ENCODE measurements at regions not wholly inside any gene's neighbourhood (a gene's known extent, or its start where the extent isn't known, plus 50 kb on each side); places are given as distances from the start of the nearest gene placed in this dataset.
A peak's percentile ranks its signal among the peaks of the same experiment; 100 is the strongest.

- H3K36me3 Mint-ChIP-seq = no peaks in the 10 kb centered on the region
- peak overlapping the region; percentile 76 to 89 (median 82) for H3K4me3 Mint-ChIP-seq
- no peaks in the 10 kb centered on the region for H3K27me3 Mint-ChIP-seq
- H3K4me3 ChIP-seq (ENCODE audit: low read length) = peak overlapping the region; percentile 55
- ChIA-PET POLR2A (interaction anchor here (1.7 kb wide), 1 partner anchor 64 kb away, joined by 12 read pairs; the partner anchor contains the start of gene CD2AP), CTCF (interaction anchor here (0.7 to 3.4 kb wide), 10 partner anchors 9 to 374 kb away, joined by 3 to 25 read pairs (median 7); partner anchors contain the start of genes CD2AP and OPN5)
- H3K9me3 ChIP-seq (ENCODE audit: low read length) = no peaks in the 10 kb centered on the region
- H3K27ac Mint-ChIP-seq = peak overlapping the region in 7 of 8 donors; percentile 1 to 82 (median 50)
- no peaks in the 10 kb centered on the region for H3K9me3 Mint-ChIP-seq
- peaks cover 18 to 21% (median 20%) of the 10 kb centered on the region in 3 donors for H3K4me1 Mint-ChIP-seq
- peaks cover 4% of the 10 kb centered on the region for H3K4me1 ChIP-seq (ENCODE audit: insufficient read depth, low read length)
- no peaks in the 10 kb centered on the region for H3K27me3 ChIP-seq (ENCODE audit: insufficient read depth, low read length, poor library complexity, severe bottlenecking)
- peak in 4 of 5 donors; percentile 15 to 59 (median 54) for DNase-seq
- peak overlapping the region; percentile 25 for H3K27ac ChIP-seq (ENCODE audit: low read depth, low read length)
- H3K36me3 ChIP-seq (ENCODE audit: insufficient read depth, low read length) = no peaks in the 10 kb centered on the region
These were observed 63.7 kb upstream of the CD2AP start for GRCh38 chr6:47413752-47414422.

GRCh38 chr6:47414423-47415167 is 63.0 kb upstream of the CD2AP start:
- Histone ChIP-seq H3K4me1 (ENCODE audit: insufficient read depth, low read length) (peaks cover 4% of the 10 kb centered on the region), H3K27me3 (ENCODE audit: insufficient read depth, low read length, poor library complexity, severe bottlenecking) (no peaks in the 10 kb centered on the region), H3K9me3 (ENCODE audit: low read length) (no peaks in the 10 kb centered on the region), H3K27ac (ENCODE audit: low read depth, low read length) (peak overlapping the region; percentile 25), H3K4me3 (ENCODE audit: low read length) (peak overlapping the region; percentile 55), H3K36me3 (ENCODE audit: insufficient read depth, low read length) (no peaks in the 10 kb centered on the region)
- Mint-ChIP-seq H3K4me3 (peak overlapping the region; percentile 76 to 89 (median 82)), H3K27me3 (no peaks in the 10 kb centered on the region), H3K36me3 (no peaks in the 10 kb centered on the region), H3K27ac (peak overlapping the region; percentile 5 to 87 (median 76)), H3K4me1 (peaks cover 18 to 21% (median 20%) of the 10 kb centered on the region in 3 donors), H3K9me3 (no peaks in the 10 kb centered on the region)
- POLR2A ChIA-PET = interaction anchor here (1.7 kb wide), 1 partner anchor 63 kb away, joined by 12 read pairs; the partner anchor contains the start of gene CD2AP
- CTCF ChIA-PET = interaction anchor here (1.6 to 3.4 kb wide), 6 partner anchors 10 to 374 kb away, joined by 5 to 25 read pairs (median 10); partner anchors contain the start of genes CD2AP and OPN5
- peak in 2 of 5 donors; percentile 44 to 47 for DNase-seq

GRCh38 chr6:47416396-47417345 is 60.9 kb upstream of the CD2AP start:
- H3K4me3 Mint-ChIP-seq = peak overlapping the region in 1 of 7 donors; percentile 15
- peaks cover 18 to 21% (median 20%) of the 10 kb centered on the region in 3 donors for H3K4me1 Mint-ChIP-seq
- Histone ChIP-seq H3K4me1 (ENCODE audit: insufficient read depth, low read length) (peaks cover 4% of the 10 kb centered on the region), H3K9me3 (ENCODE audit: low read length) (no peaks in the 10 kb centered on the region), H3K36me3 (ENCODE audit: insufficient read depth, low read length) (no peaks in the 10 kb centered on the region), H3K27ac (ENCODE audit: low read depth, low read length) (no peak overlapping the region), H3K4me3 (ENCODE audit: low read length) (no peak overlapping the region), H3K27me3 (ENCODE audit: insufficient read depth, low read length, poor library complexity, severe bottlenecking) (no peaks in the 10 kb centered on the region)
- H3K27ac Mint-ChIP-seq = peak overlapping the region in 2 of 8 donors; percentile 30 to 33
- no peaks in the 10 kb centered on the region for H3K27me3 Mint-ChIP-seq
- POLR2A ChIA-PET = no interaction called here
- no peaks in the 10 kb centered on the region for H3K36me3 Mint-ChIP-seq
- CTCF ChIA-PET = interaction anchor here (0.8 to 2.6 kb wide), 2 partner anchors 61 to 364 kb away, joined by 3 to 16 read pairs; partner anchors contain the start of gene CD2AP
- DNase-seq = no peak
- H3K9me3 Mint-ChIP-seq = no peaks in the 10 kb centered on the region

- DNase-seq = no peak
- no peaks in the 10 kb centered on the region for H3K36me3 ChIP-seq (ENCODE audit: insufficient read depth, low read length)
- no peak overlapping the region for H3K27ac Mint-ChIP-seq
- H3K4me3 ChIP-seq (ENCODE audit: low read length) = no peak overlapping the region
- ChIA-PET POLR2A (no interaction called here), CTCF (no interaction called here)
- no peaks in the 10 kb centered on the region for H3K36me3 Mint-ChIP-seq
- no peak overlapping the region for H3K27ac ChIP-seq (ENCODE audit: low read depth, low read length)
- H3K4me3 Mint-ChIP-seq = no peak overlapping the region
- no peaks in the 10 kb centered on the region for H3K4me1 ChIP-seq (ENCODE audit: insufficient read depth, low read length)
- no peaks in the 10 kb centered on the region for H3K9me3 Mint-ChIP-seq
- no peaks in the 10 kb centered on the region for H3K9me3 ChIP-seq (ENCODE audit: low read length)
- H3K27me3 Mint-ChIP-seq = no peaks in the 10 kb centered on the region
- H3K27me3 ChIP-seq (ENCODE audit: insufficient read depth, low read length, poor library complexity, severe bottlenecking) = no peaks in the 10 kb centered on the region
- peaks cover 8 to 11% (median 10%) of the 10 kb centered on the region in 3 donors for H3K4me1 Mint-ChIP-seq
These were observed 58.0 kb upstream of the CD2AP start for GRCh38 chr6:47419621-47420020.

GRCh38 chr6:47420394-47421371 is 56.9 kb upstream of the CD2AP start:
- Mint-ChIP-seq H3K4me1 (peaks cover 0 to 4% (median 2%) of the 10 kb centered on the region in 3 donors), H3K27ac (peak overlapping the region in 1 of 8 donors; percentile 34), H3K36me3 (no peaks in the 10 kb centered on the region), H3K4me3 (no peak overlapping the region), H3K9me3 (no peaks in the 10 kb centered on the region), H3K27me3 (no peaks in the 10 kb centered on the region)
- ChIA-PET POLR2A (no interaction called here), CTCF (no interaction called here)
- DNase-seq = no peak
- Histone ChIP-seq H3K4me3 (ENCODE audit: low read length) (no peak overlapping the region), H3K36me3 (ENCODE audit: insufficient read depth, low read length) (no peaks in the 10 kb centered on the region), H3K9me3 (ENCODE audit: low read length) (no peaks in the 10 kb centered on the region), H3K27ac (ENCODE audit: low read depth, low read length) (peak overlapping the region; percentile 19), H3K27me3 (ENCODE audit: insufficient read depth, low read length, poor library complexity, severe bottlenecking) (no peaks in the 10 kb centered on the region), H3K4me1 (ENCODE audit: insufficient read depth, low read length) (no peaks in the 10 kb centered on the region)

GRCh38 chr6:47423079-47423478 is 54.5 kb upstream of the CD2AP start:
- CTCF ChIA-PET = interaction anchor here (1.2 kb wide), 1 partner anchor 357 kb away, joined by 3 read pairs; no protein-coding TSS in a partner anchor
- H3K4me3 ChIP-seq (ENCODE audit: low read length) = no peak overlapping the region
- peaks cover 0 to 12% (median 2%) of the 10 kb centered on the region in 5 donors for H3K9me3 Mint-ChIP-seq
- no peak overlapping the region for H3K4me3 Mint-ChIP-seq
- H3K4me1 Mint-ChIP-seq = no peaks in the 10 kb centered on the region
- DNase-seq = no peak
- H3K36me3 Mint-ChIP-seq = peaks cover 0 to 12% (median 0%) of the 10 kb centered on the region in 3 donors
- no peaks in the 10 kb centered on the region for H3K27me3 ChIP-seq (ENCODE audit: insufficient read depth, low read length, poor library complexity, severe bottlenecking)
- no peak overlapping the region for H3K27ac ChIP-seq (ENCODE audit: low read depth, low read length)
- no peaks in the 10 kb centered on the region for H3K4me1 ChIP-seq (ENCODE audit: insufficient read depth, low read length)
- no peaks in the 10 kb centered on the region for H3K9me3 ChIP-seq (ENCODE audit: low read length)
- H3K27ac Mint-ChIP-seq = no peak overlapping the region
- POLR2A ChIA-PET = no interaction called here
- H3K27me3 Mint-ChIP-seq = peaks cover 0 to 2% of the 10 kb centered on the region in 2 donors
- no peaks in the 10 kb centered on the region for H3K36me3 ChIP-seq (ENCODE audit: insufficient read depth, low read length)

- Mint-ChIP-seq H3K9me3 (peaks cover 5 to 25% (median 8%) of the 10 kb centered on the region in 5 donors), H3K4me3 (no peak overlapping the region)
- CTCF ChIA-PET = no interaction called here
These were observed 53.2 kb upstream of the CD2AP start for GRCh38 chr6:47424436-47424836.

More at GRCh38 chr6:47424436-47424836, 53.2 kb upstream of the CD2AP start:
- Histone ChIP-seq H3K27me3 (ENCODE audit: insufficient read depth, low read length, poor library complexity, severe bottlenecking) (no peaks in the 10 kb centered on the region), H3K4me3 (ENCODE audit: low read length) (no peak overlapping the region), H3K4me1 (ENCODE audit: insufficient read depth, low read length) (no peaks in the 10 kb centered on the region), H3K36me3 (ENCODE audit: insufficient read depth, low read length) (no peaks in the 10 kb centered on the region), H3K9me3 (ENCODE audit: low read length) (no peaks in the 10 kb centered on the region), H3K27ac (ENCODE audit: low read depth, low read length) (peak overlapping the region; percentile 22)
- peaks cover 0 to 18% (median 0%) of the 10 kb centered on the region in 3 donors for H3K36me3 Mint-ChIP-seq
- H3K4me1 Mint-ChIP-seq = no peaks in the 10 kb centered on the region
- POLR2A ChIA-PET = no interaction called here
- DNase-seq = no peak
- peaks cover 0 to 2% of the 10 kb centered on the region in 2 donors for H3K27me3 Mint-ChIP-seq
- H3K27ac Mint-ChIP-seq = no peak overlapping the region
